H9 (cell line): ENCODE measurements at regions not wholly inside any gene's neighbourhood (a gene's known extent, or its start where the extent isn't known, plus 50 kb on each side); places are given as distances from the start of the nearest gene placed in this dataset.

Source experiments
- DNase-seq: peaks from one replicate; pipeline ENCODE4 v3.0.0-alpha.2; 2017
- H2AFZ ChIP-seq: one replicate; pipeline ENCODE4 v1.6.1; 2013; ENCODE audit warnings: mild to moderate bottlenecking, low read length, control low read depth, moderate library complexity
- H2AK5ac ChIP-seq: 2 replicates; pipeline ENCODE4 v1.6.1; 2013; ENCODE audit warnings: low read length, control low read depth, mixed read lengths; ENCODE audit not compliant: insufficient read length
- H2BK120ac ChIP-seq: one replicate; pipeline ENCODE4 v1.6.1; 2013; ENCODE audit warnings: low read depth, mild to moderate bottlenecking, low read length, control low read depth, inconsistent platforms; ENCODE audit not compliant: poor library complexity, severe bottlenecking
- H2BK12ac ChIP-seq: 2 replicates; pipeline ENCODE4 v1.6.1; 2013; ENCODE audit warnings: low read length, control low read depth, mixed read lengths, low read depth; ENCODE audit not compliant: insufficient read length
- H2BK15ac ChIP-seq: 2 replicates; pipeline ENCODE4 v1.6.1; 2013; ENCODE audit warnings: low read depth, low read length, control low read depth
- H2BK20ac ChIP-seq: one replicate; pipeline ENCODE4 v1.6.1; 2013; ENCODE audit warnings: low read depth, mild to moderate bottlenecking, low read length, control low read depth, inconsistent platforms; ENCODE audit not compliant: poor library complexity, severe bottlenecking
- H2BK5ac ChIP-seq: 2 replicates; pipeline ENCODE4 v1.6.1; 2013; ENCODE audit warnings: low read length, control low read depth, mixed read lengths; ENCODE audit not compliant: insufficient read length
- H3K14ac ChIP-seq: 2 replicates; pipeline ENCODE4 v1.6.1; 2013; ENCODE audit warnings: low read length, control low read depth; ENCODE audit not compliant: insufficient read depth
- H3K18ac ChIP-seq: 2 replicates; pipeline ENCODE4 v1.6.1; 2013; ENCODE audit warnings: low read depth, mild to moderate bottlenecking, mixed read lengths, low read length, control low read depth; ENCODE audit not compliant: insufficient read length
- H3K23ac ChIP-seq: 2 replicates; pipeline ENCODE4 v1.6.1; 2013; ENCODE audit warnings: low read length, control low read depth, mixed read lengths, low read depth; ENCODE audit not compliant: insufficient read length
- H3K23me2 ChIP-seq: 2 replicates; pipeline ENCODE4 v1.6.1; 2013; ENCODE audit warnings: low read depth, mild to moderate bottlenecking, mixed read lengths, low read length, control low read depth; ENCODE audit not compliant: insufficient read length, poor library complexity, severe bottlenecking
- H3K27ac ChIP-seq: 2 replicates; pipeline ENCODE4 v1.5.1; 2013; ENCODE audit warnings: low read length, control low read depth, mixed read lengths, low read depth; ENCODE audit not compliant: insufficient read length
- H3K27me3 ChIP-seq: 2 replicates; pipeline ENCODE4 v1.6.1; 2013; ENCODE audit warnings: low read length, control low read depth, inconsistent platforms; ENCODE audit not compliant: insufficient read depth
- H3K4ac ChIP-seq: 2 replicates; pipeline ENCODE4 v1.6.1; 2013; ENCODE audit warnings: low read depth, mild to moderate bottlenecking, control low read depth, inconsistent platforms, low read length, moderate library complexity
- H3K4me1 ChIP-seq: 2 replicates; pipeline ENCODE4 v1.6.1; 2013; ENCODE audit warnings: low read length, control low read depth, inconsistent platforms; ENCODE audit not compliant: insufficient read depth
- H3K4me2 ChIP-seq: 2 replicates; pipeline ENCODE4 v1.6.1; 2013; ENCODE audit warnings: low read length, control low read depth, mixed read lengths; ENCODE audit not compliant: insufficient read length, insufficient read depth
- H3K56ac ChIP-seq: 2 replicates; pipeline ENCODE4 v1.6.1; 2013; ENCODE audit warnings: low read depth, mild to moderate bottlenecking, mixed read lengths, low read length, control low read depth; ENCODE audit not compliant: insufficient read length
- H3K79me1 ChIP-seq: 2 replicates; pipeline ENCODE4 v1.6.1; 2013; ENCODE audit warnings: low read depth, mild to moderate bottlenecking, moderate library complexity, low read length, control low read depth, inconsistent platforms; ENCODE audit not compliant: insufficient read depth, poor library complexity, severe bottlenecking
- H3K79me2 ChIP-seq: 2 replicates; pipeline ENCODE4 v1.6.1; 2013; ENCODE audit warnings: low read length, control low read depth, inconsistent platforms; ENCODE audit not compliant: insufficient read depth
- H3K9ac ChIP-seq: 2 replicates; pipeline ENCODE4 v1.6.1; 2013; ENCODE audit warnings: low read length, control low read depth, mixed read lengths; ENCODE audit not compliant: insufficient read length; ENCODE audit errors: extremely low read depth
- H3K9me3 ChIP-seq: one replicate; pipeline ENCODE4 v1.6.1; 2013; ENCODE audit warnings: low read depth, low read length, inconsistent platforms; ENCODE audit not compliant: control insufficient read depth
- H3T11ph ChIP-seq: one replicate; pipeline ENCODE4 v1.6.1; 2013; ENCODE audit warnings: mild to moderate bottlenecking, low read length, control low read depth, inconsistent platforms
- H4K20me1 ChIP-seq: one replicate; pipeline ENCODE4 v1.6.1; 2013; ENCODE audit not compliant: control insufficient read depth, insufficient read length, insufficient read depth
- H4K5ac ChIP-seq: 2 replicates; pipeline ENCODE4 v1.6.1; 2013; ENCODE audit warnings: low read depth, mild to moderate bottlenecking, mixed read lengths, low read length, control low read depth; ENCODE audit not compliant: insufficient read length
- H4K8ac ChIP-seq: replicated peaks from 2 replicates; pipeline ENCODE4 v1.6.1; 2013; ENCODE audit warnings: low read length, control low read depth, mixed read lengths, low read depth; ENCODE audit not compliant: insufficient read length
- H4K91ac ChIP-seq: 2 replicates; pipeline ENCODE4 v1.6.1; 2013; ENCODE audit warnings: low read depth, mild to moderate bottlenecking, moderate library complexity, mixed read lengths, low read length, control low read depth; ENCODE audit not compliant: insufficient read length
- H3K27ac Mint-ChIP-seq, 3 experiments: 2 replicates in 2 of 3; 3 replicates in 1 of 3; pipeline ENCODE4 v1.8.0; 2020 to 2021; ENCODE audit warnings: mixed read lengths in 3 of 3, mild to moderate bottlenecking in 1 of 3, moderate library complexity in 1 of 3
- H3K27me3 Mint-ChIP-seq: 2 replicates; pipeline ENCODE4 v1.8.0; 2021; ENCODE audit warnings: low read depth, mild to moderate bottlenecking, moderate library complexity, mixed read lengths
- H3K36me3 Mint-ChIP-seq, 3 experiments: 2 replicates in 2 of 3; 3 replicates in 1 of 3; pipeline ENCODE4 v1.8.0; 2020 to 2021; ENCODE audit warnings: low read depth in 3 of 3, mixed read lengths in 3 of 3; ENCODE audit not compliant: insufficient read depth in 1 of 3
- H3K4me1 Mint-ChIP-seq, 2 experiments: 2 replicates each; pipeline ENCODE4 v1.8.0; 2020; ENCODE audit warnings: mixed read lengths in 2 of 2
- H3K4me3 Mint-ChIP-seq, 2 experiments: 2 replicates in 1 of 2; 3 replicates in 1 of 2; pipeline ENCODE4 v1.8.0; 2020 to 2021; ENCODE audit warnings: mild to moderate bottlenecking in 2 of 2, mixed read lengths in 2 of 2, moderate library complexity in 1 of 2
- H3K9me3 Mint-ChIP-seq, 2 experiments: 2 replicates in 1 of 2; 3 replicates in 1 of 2; pipeline ENCODE4 v1.8.0; 2020; ENCODE audit warnings: mild to moderate bottlenecking in 2 of 2, mixed read lengths in 2 of 2, moderate library complexity in 1 of 2
- CTCF ChIP-seq: fragments of 200-600 bp; sonication (generic); conservative IDR thresholded peaks from 3 replicates; pipeline ENCODE4 v1.8.0; 2021; ENCODE audit warnings: antibody characterized with exemption, mild to moderate bottlenecking
- WGBS: extraction: QIAGEN DNeasy Blood & Tissue Kit; methylation state at CpG from one replicate; pipeline ENCODE4 v1.1.7; 2013; ENCODE audit warnings: missing lambda C conversion rate, low lambda C conversion rate, mixed read lengths; ENCODE audit not compliant: insufficient read length; ENCODE audit errors: extremely low coverage; 5-methylcytosine and 5-hydroxymethylcytosine counted together

DNA sequence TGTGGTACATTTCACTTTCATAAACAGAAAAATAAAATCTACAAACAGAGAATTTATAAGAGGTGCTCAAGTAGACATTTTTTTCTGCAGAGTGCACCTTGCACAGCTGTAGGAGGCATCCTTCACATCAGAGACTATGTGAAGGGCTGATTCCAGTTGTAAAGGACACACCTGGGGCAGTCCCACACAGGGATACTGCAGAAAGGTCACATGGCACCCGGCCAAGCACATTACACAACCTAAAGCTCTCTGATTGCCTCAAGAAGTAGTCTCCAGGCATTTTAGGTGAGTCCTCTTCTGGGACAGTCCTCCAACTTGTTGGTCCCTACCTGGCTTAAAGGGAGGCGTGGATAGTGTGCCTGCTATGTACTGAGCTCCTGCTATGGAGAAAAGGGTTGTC, 502.9 kb upstream of the NOX3 start:
- H3K4me1 Mint-ChIP-seq: peaks cover 36 to 40% of the 10 kb centered on the region in 2 experiments
- Histone ChIP-seq H3K23ac (no peak overlapping the region), H3K18ac (no peak overlapping the region), H3T11ph (no peak overlapping the region), H3K4ac (no peak overlapping the region), H2BK15ac (no peak overlapping the region), H3K14ac (no peak overlapping the region), H3K27ac (no peak overlapping the region), H3K79me2 (no peaks in the 10 kb centered on the region), H4K5ac (no peak overlapping the region), H2BK5ac (no peak overlapping the region), H3K56ac (no peak overlapping the region), H2BK12ac (no peak overlapping the region), H2AK5ac (no peak overlapping the region), H3K9ac (no peak overlapping the region), H3K9me3 (no peaks in the 10 kb centered on the region), H2BK120ac (no peak overlapping the region), H2AFZ (no peak overlapping the region), H4K8ac (no peak overlapping the region), H3K79me1 (no peaks in the 10 kb centered on the region), H3K27me3 (no peaks in the 10 kb centered on the region), H3K4me2 (no peak overlapping the region), H4K91ac (no peak overlapping the region), H3K23me2 (no peaks in the 10 kb centered on the region), H4K20me1 (no peaks in the 10 kb centered on the region), H3K4me1 (peaks cover 5% of the 10 kb centered on the region), H2BK20ac (no peak overlapping the region)
- no peak for DNase-seq
- peaks cover 2 to 6% (median 4%) of the 10 kb centered on the region in 3 experiments; a peak in 4 of 7 replicates for H3K36me3 Mint-ChIP-seq
- TF ChIP-seq CTCF: no peak
- H3K4me3 Mint-ChIP-seq: no peak overlapping the region
- no peaks in the 10 kb centered on the region; the same call in 1 of the 2 replicates for H3K27me3 Mint-ChIP-seq
- no CpG with 5 or more reads among the region's 2 CpGs for WGBS
- no peak overlapping the region for H3K27ac Mint-ChIP-seq
- H3K9me3 Mint-ChIP-seq: no peaks in the 10 kb centered on the region
